NCI-H1436 treated with DMSO at 0.1 percent for 48 hours (cell line): ENCODE measurements at regions not wholly inside any gene's neighbourhood (a gene's known extent, or its start where the extent isn't known, plus 50 kb on each side); places are given as distances from the start of the nearest gene placed in this dataset.

Experiments
- DNase-seq: peaks from one replicate; lab custom pipeline; 2025; lab: John Stamatoyannopoulos, UW

DNA sequence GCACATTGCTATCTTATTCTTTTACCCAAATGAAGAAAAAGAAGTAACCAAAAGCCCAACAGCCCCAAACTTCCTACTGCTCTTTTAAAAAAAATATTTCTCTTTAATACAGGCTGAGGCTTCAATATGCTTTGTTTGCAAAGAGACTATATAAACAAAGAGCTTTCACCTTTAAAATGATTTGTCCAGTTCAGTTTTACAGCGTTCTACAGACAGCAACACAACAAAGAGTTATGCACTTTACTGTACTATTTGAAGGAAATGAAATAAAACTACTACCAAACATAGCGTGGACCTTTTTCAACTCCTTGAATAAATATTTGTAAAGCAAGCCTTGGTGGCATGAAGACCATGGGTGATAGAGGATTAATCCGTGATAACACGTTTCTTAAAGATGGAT, 151.2 kb downstream of the FGF9 start:
- no peak for DNase-seq

DNA sequence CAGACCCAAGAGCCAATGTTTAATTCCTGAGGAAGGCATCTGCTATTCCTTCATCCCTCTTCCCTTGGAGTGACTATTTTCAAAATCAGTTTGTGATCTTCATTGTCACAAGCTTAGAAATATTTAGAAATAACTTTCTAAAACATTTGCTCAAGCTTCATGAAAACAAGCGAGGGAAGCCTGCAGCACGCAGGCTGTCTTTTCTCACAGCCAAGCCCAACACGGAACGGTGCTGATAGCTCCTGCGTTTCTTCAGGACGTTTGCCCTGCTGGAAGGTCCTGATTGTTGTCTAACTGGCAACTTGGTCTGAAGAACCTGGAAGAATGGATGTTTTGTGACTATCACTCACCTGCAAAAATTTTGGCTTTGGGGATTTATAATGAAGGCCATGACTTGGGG, 152.5 kb downstream of the FGF9 start:
- DNase-seq, result no peak

DNA sequence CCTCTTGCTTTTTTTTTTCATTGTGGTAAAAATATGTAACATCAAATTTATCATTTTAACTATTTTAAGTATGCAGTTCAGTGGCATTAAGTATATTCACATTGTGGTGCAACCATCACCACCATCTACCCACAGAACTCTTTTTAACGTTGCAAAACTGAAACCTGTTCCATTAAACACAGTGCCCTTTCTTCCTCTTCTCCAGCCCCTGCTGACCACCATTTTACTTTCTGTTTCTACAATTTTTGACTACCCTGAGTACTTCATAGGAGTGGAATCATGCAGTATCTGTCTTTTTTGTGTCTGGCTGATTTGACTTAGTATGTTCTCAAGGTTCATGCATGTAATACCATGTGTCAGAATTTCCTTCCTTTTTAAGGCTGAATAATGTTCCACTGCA, 153.1 kb downstream of the FGF9 start:
- no peak for DNase-seq

DNA sequence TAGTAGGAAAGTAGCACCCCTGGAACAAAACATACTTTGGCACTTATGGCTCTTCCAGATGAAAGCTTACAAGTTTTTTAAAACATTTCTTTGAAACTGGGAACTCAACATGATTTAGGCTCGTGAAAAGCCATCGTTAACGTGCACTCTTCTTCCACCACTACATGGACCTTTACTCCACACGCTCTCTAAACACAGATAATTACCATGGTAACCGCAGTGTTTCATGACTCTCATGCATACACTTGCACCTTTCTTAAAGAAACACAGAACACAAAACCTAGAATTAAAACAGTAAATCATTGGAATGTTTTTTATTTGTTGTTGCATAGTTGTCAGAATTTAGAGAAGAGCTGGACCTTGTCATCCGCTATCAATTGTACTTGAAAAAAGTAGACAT, 154.3 kb downstream of the FGF9 start:
- DNase-seq, result no peak

DNA sequence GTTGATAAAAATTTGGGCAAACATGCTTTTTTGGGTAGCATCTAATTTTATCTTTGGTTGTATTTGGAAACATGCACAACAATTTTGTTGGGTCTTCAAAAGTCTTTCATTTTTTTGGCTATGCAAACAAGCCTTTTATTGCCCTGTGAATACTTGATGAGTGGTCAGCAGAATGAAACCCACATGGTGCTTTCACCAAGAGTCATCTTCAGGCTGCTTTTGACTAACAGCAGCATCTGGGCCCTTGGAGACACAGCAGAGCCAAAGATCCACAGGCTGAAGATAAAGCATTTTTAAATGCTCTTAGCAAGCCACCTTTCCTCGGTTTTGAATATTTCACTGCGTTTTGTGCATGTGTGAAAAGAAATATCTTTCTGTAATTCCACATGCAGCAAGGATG, 154.9 kb downstream of the FGF9 start:
- no peak for DNase-seq

DNA sequence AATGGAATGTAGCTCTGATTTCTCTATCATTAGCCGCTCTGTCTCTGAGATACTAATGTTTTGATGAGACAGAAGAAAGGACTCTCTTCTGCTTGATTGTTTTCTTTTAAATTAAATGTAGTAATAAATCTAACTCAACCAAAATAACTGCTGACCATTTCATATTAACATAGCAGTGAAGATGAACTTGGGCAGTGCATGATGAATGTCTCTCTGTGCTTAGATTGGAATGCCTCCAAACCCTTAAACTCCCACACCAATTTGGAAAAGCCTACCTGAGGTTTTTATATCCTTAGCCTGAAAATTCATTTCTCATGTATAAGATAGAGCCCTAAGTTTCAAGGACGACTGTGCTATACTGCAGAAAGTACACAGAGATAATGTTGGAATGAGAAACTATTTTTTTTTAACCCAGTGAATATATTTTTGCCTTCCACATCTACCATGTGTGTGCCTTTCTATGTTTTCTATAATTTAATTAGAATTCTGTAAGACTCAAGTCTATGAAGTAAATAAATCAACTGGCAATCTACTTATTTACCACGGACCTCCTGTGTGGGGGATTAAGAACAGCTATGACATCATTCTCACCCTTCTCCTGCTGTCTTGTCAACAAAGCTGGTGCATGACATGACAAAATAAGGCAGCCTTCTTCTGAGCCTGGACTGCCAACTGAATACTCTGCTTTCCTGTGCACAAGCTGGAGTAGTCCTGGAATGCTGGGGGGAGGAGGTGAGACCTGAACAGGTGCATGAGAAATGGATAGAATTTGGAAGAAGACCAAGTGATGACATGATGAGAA, 155.5 kb downstream of the FGF9 start:
- DNase-seq, result no peak

DNA sequence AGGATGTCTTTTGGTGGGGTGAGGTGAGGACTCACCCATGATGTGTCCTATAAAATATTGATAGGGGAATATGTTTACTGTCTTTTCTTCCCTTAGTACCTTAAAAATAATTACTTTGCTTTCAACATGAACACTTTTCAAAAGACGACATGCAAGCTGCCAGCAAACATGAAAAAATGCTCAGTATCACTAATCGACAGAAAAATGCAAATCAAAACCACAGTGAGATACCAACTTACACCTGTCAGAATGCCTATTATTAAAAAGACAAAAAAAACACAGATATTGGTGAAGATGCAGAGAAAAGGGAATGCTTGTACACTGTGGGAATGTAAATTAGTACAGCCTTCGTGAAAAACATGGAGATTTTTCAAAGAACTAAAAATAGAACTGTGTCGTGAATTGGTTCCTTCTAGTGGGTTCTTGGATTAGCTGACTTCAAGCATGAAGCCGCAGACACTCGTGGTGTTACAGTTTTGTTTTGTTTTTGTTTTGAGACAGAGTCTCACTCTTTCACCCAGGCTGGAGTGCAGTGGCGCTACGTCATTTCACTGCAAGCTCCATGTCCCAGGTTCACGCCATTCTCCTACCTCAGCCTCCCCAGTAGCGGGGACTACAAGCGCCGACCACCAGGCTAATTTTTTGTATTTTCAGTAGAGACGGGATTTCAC, 160.9 kb downstream of the FGF9 start:
- DNase-seq, result no peak

DNA sequence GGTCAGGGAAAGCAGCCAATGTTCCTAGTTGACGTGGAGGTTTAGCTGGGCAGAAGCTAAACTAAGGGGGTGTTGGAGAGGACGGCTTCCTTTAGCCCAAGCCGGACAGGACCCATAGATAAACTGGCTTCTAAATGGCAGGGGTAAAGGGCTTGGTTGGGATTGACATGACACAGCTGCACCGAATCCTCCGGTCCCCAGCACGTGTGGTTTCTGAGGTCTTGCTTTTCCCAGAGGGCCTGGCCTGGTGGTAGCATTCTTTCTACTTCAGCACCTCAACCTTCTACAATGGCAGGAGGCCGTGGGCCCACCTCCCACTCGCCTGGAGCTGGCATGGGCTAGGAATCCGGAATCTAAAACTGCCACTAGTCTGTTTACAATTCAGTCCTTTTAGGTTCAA, 163.0 kb downstream of the FGF9 start:
- DNase-seq, result no peak

DNA sequence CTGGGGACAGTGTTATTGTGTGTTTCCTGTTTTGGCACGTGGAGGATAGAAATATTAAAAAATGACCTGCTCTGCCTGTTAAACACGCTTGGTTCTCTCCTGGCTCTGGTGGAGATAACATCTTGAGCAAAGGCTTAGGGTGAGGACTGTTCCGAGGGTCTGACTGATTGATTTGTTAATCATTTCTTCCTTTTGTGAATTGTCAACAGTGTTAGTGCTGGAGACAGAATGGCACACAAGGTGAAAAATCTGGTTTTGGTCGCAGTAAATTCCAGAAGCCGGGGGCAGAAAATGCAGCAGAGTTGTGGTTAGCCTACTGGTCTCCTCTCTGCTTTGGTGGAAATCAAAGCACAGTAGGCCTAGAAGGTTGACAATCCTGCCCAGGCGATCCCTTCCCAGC, 163.6 kb downstream of the FGF9 start:
- no peak for DNase-seq

DNA sequence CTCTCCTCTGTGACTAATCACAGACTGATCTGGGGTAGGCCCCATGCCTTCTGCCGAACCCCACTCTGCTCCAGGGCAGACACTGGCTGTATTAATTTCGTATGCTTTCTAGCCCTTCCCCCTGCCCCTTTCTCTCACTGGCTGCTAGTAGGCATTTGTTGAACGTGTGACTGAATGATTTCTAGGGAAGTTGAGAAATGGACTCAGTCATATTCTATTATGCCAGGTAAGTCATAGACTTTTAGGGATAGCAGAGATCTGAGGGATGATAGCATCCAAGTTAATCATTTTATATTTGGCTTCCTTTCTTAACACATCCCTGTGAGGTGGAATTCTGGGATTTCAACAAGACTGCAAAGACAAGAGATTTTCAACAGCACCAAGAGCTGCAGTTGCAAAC, 166.4 kb downstream of the FGF9 start:
- DNase-seq, result no peak

DNA sequence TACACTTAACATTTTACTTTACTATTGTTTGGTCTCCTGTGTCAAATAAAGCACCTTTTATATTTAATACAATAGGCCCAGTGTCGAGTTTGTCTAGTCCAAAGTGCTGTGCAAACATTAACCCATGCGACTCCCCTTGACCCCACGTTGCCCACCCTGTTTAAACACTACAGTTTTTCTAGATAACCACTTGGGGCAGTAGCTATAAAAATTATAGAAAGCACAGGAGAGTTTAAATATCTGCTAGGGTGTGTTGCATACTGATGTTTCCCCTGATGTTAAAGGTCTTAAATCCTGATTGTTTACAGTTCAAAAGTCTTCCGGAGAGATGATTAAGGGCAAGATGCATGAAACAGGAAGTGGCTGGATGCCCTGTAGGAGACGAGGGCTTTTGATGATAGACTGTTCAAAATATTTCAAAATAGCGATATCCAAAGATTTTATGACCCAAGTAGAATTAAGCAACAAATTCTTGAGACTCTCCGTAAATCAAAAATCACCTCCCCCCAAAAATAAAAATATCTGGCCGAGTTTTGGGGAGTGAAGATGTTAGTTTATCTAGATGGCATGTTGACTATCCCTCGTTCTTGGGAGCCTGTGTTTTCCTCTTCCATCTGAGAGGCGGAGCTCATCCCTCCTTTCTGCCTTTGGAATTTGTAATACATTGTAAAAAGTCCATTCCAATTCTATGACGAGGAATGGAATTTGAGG, 167.1 kb downstream of the FGF9 start:
- no peak for DNase-seq

DNA sequence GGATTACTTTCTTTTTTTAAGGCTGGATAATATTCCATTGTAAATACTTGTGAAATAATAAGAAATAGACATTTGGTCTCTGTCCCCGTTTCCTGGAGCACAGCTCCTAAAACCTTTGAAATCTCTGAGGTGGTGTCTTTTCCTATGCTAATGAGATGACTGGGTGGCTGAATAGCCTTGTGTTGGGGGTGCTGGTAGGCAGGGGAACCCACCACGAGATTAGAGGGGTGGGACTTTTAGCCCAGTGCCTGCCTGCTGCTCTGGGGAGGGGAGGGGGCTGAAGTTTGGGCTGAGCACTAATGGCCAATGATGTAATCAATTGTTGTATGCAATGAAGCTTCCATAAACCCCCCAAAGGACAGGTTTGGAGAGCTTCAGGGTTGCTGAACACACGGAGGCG, 175.7 kb downstream of the FGF9 start:
- DNase-seq, result no peak

DNA sequence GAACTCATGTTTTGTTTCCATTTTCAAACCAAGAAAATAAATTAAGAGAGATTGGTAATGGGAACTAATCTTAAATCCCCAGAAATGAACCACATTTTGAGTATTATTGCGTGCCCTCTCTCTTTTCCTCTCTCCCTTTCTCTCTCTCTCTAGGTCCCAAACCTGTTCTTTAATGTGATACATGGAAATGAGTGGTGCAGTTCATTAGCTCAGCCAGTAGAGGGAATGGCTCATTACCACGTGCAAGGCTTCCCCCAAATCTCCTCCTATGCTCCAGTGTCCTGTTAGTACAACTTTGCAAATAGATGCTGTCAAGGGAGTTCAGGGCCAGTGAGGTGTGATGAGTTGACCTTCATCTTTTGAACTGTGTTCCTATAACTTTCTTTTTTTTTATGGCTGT, 178.4 kb downstream of the FGF9 start:
- no peak for DNase-seq

DNA sequence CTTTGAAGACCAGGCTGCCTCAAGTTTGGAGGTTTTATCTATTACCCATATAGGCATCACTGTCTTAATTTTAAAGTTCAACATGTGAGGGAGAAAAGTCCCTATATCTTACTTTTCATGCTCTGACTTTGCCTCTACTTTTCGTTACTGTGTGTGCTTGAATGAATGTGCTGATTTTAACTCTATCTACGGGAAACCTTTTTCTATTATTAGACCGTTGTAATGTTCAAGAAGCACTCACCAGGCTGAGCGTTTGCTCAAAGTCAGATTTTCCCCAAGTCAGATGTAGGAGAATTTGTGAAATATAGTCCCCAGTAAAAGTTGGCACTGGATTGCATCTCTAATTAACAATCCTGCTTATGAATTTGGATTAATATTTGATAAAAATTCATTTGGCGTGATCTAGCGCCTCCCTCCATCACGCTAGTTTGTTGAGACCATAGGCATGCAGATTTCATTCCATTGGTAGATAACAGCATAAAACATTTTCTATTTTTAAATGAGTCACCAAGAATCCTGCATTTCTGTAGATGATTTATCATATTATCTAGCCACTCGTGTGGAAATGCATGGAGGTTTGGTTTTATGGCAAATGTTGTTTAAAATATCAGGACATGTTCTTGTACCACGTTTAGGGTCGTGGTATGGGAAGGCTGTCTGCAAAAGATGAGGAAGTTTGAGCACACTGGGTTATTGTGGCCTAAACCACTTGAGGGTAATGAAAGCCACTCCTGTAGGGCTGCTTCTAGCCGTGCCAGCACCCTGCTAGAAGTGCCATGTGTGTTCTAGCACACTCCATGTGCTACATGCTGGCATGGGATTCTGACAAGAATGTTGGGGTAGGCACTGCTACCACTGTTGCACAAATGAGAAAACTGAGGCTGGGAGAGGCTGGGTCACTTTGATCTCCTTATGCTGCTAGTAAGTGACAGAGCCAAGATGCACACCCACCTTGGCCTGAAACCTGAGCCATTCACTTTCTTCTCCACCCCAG, 179.4 kb downstream of the FGF9 start:
- no peak for DNase-seq

DNA sequence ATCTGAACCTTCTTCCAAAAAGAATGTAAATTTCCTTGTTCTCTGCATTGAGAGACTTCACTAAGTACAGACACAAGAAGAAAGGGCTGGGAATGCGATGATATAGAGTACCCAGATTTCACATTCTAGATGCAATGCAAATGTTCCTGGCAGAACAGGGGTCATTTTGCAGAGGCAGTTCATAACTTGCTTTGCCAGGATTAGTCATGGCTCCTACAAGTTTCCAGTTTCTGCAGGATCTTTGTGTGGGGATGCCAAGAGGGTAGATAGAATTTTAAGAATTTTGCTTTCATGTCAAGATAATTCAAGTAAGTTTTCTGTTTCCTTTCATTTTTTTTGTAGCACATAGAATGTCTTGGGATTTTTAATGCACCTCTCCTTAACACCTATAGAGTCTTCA, 181.2 kb downstream of the FGF9 start:
- DNase-seq, result no peak

DNA sequence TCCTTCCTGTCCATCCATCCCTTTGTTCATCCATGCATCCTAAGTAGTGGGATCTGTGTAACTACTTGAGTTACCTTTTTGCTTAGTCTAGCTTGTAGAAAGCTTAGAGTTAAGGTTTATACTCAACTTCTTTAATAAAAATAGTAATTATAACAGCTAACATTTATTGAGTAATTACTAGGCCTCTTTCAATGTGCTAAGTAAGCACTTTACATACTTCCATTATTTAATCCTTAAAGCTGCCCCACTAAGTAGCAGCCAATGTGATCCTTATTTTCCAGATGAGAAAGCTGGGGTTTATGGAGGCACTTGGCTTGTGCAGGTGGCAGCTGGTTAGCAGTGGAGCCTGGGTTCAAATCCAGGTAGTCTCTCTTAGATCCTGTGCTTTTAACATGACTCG, 182.9 kb downstream of the FGF9 start:
- DNase-seq, result no peak

DNA sequence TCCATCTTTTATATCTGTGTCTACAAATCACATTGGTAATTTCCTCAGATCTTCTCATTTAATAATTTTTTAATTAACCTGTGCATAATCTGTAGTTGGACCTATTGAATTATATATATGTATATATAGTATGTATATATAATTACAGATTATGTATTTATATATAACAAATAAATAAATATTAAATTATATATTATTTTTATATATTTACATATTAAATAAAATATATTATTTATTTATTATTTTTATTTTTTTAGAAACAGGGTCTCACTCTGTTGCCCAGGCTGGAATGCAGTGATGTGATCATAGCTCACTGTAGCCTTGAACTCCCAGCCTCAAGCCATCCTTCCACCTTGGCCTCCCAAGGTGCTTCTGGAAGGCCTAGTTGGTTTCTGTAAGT, 197.9 kb downstream of the FGF9 start:
- no peak for DNase-seq

DNA sequence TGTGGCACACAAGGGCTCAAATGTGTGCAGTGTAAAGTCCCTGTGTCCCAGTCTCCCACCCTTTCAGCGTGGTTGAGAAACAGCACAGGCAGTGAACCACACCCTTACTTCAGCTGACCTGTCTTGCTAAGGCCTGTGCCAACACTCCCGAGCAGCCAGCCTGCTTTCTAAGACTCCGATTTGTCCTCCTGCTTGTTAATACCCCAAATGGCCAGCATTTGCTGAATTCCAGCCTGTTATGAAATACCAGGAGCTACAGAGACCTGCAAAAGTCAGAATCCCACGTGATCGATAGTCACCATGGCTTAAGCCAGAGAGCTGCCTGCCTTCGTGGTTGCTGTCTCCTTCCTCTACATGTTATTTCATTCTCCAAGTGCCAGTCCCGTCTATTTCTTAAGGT, 200.5 kb downstream of the FGF9 start:
- DNase-seq, result no peak

DNA sequence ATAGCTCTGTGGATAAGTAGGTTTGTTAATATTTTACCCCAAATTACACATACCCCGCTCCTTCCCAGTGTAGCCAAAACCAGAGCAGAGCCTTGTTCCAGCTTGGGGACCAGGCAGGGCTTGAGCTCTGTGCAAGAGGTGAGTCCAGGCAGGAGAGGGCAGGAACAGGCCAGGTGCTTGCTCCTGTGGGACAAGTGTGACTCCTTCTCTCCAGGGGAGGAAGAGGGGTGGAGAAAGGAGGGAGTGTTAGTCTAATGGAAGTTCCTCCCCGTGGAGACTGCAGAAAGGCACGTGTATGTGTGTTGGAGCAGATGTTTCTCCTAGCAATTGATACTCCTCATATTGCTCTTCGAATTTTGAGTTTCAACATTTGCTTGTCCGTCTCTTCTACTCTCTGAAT, 201.0 kb downstream of the FGF9 start:
- no peak for DNase-seq

DNA sequence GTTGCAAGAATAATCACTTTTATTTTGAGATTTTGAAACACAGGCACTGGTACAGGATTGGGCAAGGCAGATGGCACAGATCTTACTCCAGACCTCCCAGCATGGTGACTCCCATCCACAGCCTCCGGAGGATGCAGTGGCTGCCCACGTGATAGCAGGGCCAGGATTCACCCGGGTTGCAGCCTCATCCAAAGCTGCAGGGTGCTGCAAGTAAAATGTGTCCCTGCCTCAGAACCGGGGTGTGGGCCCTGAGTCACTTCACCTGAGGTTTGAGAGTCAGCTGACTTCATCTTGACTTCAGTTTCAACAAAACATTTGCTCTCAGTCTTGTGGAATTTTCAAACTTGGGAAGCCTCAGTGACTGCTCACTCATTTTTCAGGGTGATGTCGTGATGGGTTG, 201.9 kb downstream of the FGF9 start:
- no peak for DNase-seq

DNA sequence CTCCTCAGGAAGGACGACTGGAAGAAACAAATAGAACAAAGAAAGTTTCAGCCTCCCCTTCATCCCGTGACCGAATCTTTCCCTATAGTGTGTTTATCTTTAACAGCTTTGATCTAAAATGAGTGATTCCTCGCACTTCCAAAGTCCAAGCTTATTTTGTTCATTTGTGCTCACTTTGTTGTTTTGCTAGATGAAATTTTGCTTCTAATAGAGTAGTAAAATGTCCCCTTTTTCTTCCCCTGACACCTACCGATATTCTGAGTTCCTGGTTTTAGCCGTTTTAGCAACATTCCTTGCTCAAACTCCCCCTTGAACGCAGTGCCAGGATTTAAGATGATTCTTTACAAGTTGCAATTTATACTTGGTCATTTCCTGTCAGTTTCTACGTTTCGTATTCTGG, 204.2 kb downstream of the FGF9 start:
- no peak for DNase-seq

DNA sequence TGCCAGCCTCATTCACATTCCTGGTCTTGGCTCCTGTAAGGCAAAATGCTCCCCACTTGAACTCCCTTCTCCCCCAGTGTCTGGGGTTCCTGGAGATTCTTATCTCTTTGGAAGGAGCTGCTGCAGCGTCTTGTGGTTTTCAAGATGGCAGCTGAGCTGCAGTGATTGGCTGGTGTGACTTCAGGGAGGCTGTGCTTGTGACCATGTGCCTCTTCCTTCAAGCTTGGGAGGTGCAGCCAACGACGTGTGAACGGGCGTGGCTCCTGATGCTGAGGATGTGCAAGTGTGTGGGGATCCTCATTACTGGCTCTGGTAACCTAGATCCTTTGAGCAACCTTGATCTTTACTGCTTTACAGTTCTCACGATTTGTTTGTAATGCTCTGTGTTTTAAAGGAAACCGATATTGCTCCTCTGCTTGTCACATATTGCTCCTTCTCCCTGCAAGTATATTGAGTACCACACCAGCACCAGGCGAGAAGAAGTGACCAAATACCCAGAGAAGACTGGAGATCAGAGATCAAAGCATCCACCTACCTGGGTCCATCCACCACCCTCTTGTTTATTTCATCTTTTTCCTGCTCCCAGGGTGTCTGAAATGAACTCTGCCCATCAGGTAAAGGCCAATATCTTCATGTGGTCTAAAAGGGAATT, 208.5 kb downstream of the FGF9 start:
- DNase-seq, result no peak
